ENCODE measurements at regions not wholly inside any gene's neighbourhood (a gene's known extent, or its start where the extent isn't known, plus 50 kb on each side); places are given as distances from the start of the nearest gene placed in this dataset.

DNA sequence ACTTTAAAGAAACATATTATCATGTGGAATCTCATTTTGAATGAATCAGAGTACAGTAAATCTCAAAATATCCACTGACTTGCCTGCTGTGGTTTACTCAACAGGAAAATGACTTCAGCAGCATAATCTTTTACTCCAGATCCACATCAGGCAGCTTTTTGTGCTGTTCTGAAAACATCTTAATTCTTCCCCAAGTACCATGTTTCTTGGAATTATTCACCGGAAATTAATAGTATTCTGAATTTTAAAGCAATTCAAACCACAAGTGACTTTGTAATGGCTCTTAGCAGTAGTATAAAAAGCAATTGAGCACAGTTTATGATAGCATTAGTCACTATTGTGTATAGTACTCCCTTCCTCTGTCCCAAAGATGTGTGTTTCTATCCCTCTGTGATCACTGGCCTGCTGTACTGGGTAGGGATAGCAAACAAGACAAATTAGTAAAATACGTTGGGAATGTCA is 64.2 kb upstream of the ERRFI1 start:
- no peaks in the 10 kb centered on the region for H3K9me3 ChIP-seq (ENCODE audit: low read length)
- H2AFZ ChIP-seq (ENCODE audit: low read length): no peak overlapping the region
- CTCF ChIA-PET: interaction anchor here (0.7 kb wide), 1 partner anchor 115 kb away, joined by 12 read pairs; no protein-coding TSS in a partner anchor
- H3K36me3 ChIP-seq (ENCODE audit: low read depth, low read length): no peaks in the 10 kb centered on the region
- H3K27me3 ChIP-seq (ENCODE audit: low read length): no peaks in the 10 kb centered on the region
- peaks cover 53% of the 10 kb centered on the region for H3K4me1 ChIP-seq (ENCODE audit: insufficient read depth, low read length)
- intact Hi-C loops (cut with micrococcal nuclease): loop anchor here (1.0 kb wide), 1 partner anchor 29 kb away; no protein-coding TSS in a partner anchor
- H3K79me2 ChIP-seq (ENCODE audit: low read length): 0 out of 2 replicates have a peak, but pooled peaks cover 4% of the 10 kb centered on the region
- no peaks in the 10 kb centered on the region for H4K20me1 ChIP-seq (ENCODE audit: low read length)
- DNase-seq: peak; percentile 91
- peak overlapping the region; percentile 98 for H3K27ac ChIP-seq (ENCODE audit: low read length)
- ATAC-seq: peak; percentile 90
- no TSS peak for BruUV-seq (replicated peaks)
- no peaks in the 10 kb centered on the region for H3K9me2 ChIP-seq (replicated peaks; ENCODE audit: low read length)
- H3K4me2 ChIP-seq (ENCODE audit: low read length): peak overlapping the region; percentile 46
- H3K9ac ChIP-seq (ENCODE audit: low read length): peak overlapping the region; percentile 83
- H3F3A ChIP-seq (ENCODE audit: low read length, unreplicated experiment): peaks cover 9% of the 10 kb centered on the region
- POLR2A ChIA-PET (ENCODE audit: unreplicated experiment): interaction anchor here (0.6 to 0.9 kb wide), 3 partner anchors 92 to 148 kb away, joined by 3 to 4 read pairs (median 3); no protein-coding TSS in a partner anchor
- H3K4me3 ChIP-seq (ENCODE audit: low read length): no peak overlapping the region
- TF ChIP-seq EZH2phosphoT487 (IDR thresholded peaks at IDR 0.05; ENCODE audit: borderline replicate concordance, low read length) (no peak), EZH2 (IDR thresholded peaks at IDR 0.05; ENCODE audit: low read length, unreplicated experiment) (no peak)
- TF ChIP-seq, protein P1, sequence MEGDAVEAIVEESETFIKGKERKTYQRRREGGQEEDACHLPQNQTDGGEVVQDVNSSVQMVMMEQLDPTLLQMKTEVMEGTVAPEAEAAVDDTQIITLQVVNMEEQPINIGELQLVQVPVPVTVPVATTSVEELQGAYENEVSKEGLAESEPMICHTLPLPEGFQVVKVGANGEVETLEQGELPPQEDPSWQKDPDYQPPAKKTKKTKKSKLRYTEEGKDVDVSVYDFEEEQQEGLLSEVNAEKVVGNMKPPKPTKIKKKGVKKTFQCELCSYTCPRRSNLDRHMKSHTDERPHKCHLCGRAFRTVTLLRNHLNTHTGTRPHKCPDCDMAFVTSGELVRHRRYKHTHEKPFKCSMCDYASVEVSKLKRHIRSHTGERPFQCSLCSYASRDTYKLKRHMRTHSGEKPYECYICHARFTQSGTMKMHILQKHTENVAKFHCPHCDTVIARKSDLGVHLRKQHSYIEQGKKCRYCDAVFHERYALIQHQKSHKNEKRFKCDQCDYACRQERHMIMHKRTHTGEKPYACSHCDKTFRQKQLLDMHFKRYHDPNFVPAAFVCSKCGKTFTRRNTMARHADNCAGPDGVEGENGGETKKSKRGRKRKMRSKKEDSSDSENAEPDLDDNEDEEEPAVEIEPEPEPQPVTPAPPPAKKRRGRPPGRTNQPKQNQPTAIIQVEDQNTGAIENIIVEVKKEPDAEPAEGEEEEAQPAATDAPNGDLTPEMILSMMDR (conservative IDR thresholded peaks at IDR 0.05; ENCODE audit: low read depth, low read length): no peak

DNA sequence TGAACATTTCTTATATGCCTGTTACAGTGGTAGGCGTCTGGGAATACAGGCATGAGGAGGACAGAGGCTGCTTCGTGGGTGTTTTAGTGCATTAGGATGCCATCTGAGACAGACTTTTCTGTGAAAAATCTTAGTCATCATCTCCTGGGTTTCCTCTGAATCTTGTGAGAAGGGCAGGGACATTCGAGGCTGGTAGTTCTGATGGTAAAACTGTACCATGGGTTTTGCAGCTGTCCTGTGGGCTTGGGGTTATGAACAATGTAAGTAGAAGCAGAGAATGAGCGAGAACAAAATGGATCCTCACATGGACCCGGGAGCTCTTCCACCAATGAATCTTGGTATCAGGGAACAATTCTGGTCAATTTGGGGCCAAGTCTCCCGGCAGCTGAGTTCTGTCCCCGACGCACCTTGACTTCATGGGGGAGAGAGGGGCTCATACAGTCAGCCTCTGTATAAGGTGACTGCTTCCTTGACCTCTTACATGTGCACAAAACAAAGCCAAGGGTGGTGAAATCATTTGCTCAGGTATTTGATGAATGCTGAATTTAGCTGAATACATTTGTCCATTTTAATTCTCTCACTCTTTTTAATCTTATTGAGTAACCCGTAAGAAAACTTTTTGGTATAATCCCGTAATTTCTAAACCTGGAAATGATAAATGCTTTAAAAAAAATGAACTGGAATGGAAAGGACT is 63.6 kb upstream of the ERRFI1 start:
- intact Hi-C loops (cut with micrococcal nuclease): loop anchor here (1.0 kb wide), 1 partner anchor 28 kb away; no protein-coding TSS in a partner anchor
- peaks cover 53% of the 10 kb centered on the region for H3K4me1 ChIP-seq (ENCODE audit: insufficient read depth, low read length)
- H3F3A ChIP-seq (ENCODE audit: low read length, unreplicated experiment): peaks cover 6% of the 10 kb centered on the region
- ChIA-PET CTCF (no interaction called here), POLR2A (ENCODE audit: unreplicated experiment) (interaction anchor here (0.7 to 0.9 kb wide), 2 partner anchors 93 to 149 kb away, joined by 3 read pairs; no protein-coding TSS in a partner anchor)
- H3K9me2 ChIP-seq (replicated peaks; ENCODE audit: low read length): no peaks in the 10 kb centered on the region
- no peaks in the 10 kb centered on the region for H3K9me3 ChIP-seq (ENCODE audit: low read length)
- no peaks in the 10 kb centered on the region for H3K27me3 ChIP-seq (ENCODE audit: low read length)
- no peak overlapping the region for H3K4me3 ChIP-seq (ENCODE audit: low read length)
- H2AFZ ChIP-seq (ENCODE audit: low read length): no peak overlapping the region
- TSS peak; percentile 68 for BruUV-seq (replicated peaks)
- peak; percentile 38 for DNase-seq
- TF ChIP-seq EZH2 (IDR thresholded peaks at IDR 0.05; ENCODE audit: low read length, unreplicated experiment) (no peak), EZH2phosphoT487 (IDR thresholded peaks at IDR 0.05; ENCODE audit: borderline replicate concordance, low read length) (no peak)
- TF ChIP-seq, protein P1 (conservative IDR thresholded peaks at IDR 0.05; ENCODE audit: low read depth, low read length): no peak
- H3K79me2 ChIP-seq (ENCODE audit: low read length): no peaks in the 10 kb centered on the region
- H3K4me2 ChIP-seq (ENCODE audit: low read length): peak overlapping the region; percentile 46
- H3K9ac ChIP-seq (ENCODE audit: low read length): peak overlapping the region; percentile 83
- no peaks in the 10 kb centered on the region for H3K36me3 ChIP-seq (ENCODE audit: low read depth, low read length)
- peak; percentile 8; the same call in 1 of the 2 replicates for ATAC-seq
- no peaks in the 10 kb centered on the region for H4K20me1 ChIP-seq (ENCODE audit: low read length)
- peak overlapping the region; percentile 98 for H3K27ac ChIP-seq (ENCODE audit: low read length)

DNA sequence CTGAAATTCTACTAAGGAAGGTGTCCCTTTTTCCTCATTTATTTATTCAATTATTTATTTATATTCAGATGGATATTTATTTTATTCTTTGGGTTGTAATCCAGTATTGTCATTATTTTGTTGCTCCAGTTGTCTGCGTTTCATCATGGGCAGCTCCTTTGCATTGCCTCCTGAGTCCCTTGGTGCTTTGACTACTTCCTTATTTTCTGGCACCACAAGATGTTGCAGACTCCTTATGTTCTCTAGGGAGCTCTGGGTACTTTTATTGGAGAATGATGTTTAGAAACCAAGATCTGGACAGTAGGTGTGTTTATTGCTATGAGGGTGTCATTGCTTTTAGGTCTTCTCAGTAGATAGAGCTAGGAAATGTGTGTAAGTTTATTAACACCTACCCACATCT is 59.9 kb upstream of the ERRFI1 start:
- Histone ChIP-seq H3K4me1 (ENCODE audit: insufficient read depth, low read length) (peaks cover 50% of the 10 kb centered on the region), H3K36me3 (ENCODE audit: low read depth, low read length) (no peaks in the 10 kb centered on the region), H3K9ac (ENCODE audit: low read length) (no peak overlapping the region), H3K9me2 (replicated peaks; ENCODE audit: low read length) (no peaks in the 10 kb centered on the region), H3K9me3 (ENCODE audit: low read length) (no peaks in the 10 kb centered on the region), H3K79me2 (ENCODE audit: low read length) (no peaks in the 10 kb centered on the region), H3F3A (ENCODE audit: low read length, unreplicated experiment) (peaks cover 6% of the 10 kb centered on the region), H3K4me2 (ENCODE audit: low read length) (no peak overlapping the region), H3K27ac (ENCODE audit: low read length) (no peak overlapping the region), H3K4me3 (ENCODE audit: low read length) (no peak overlapping the region), H2AFZ (ENCODE audit: low read length) (no peak overlapping the region), H4K20me1 (ENCODE audit: low read length) (no peaks in the 10 kb centered on the region), H3K27me3 (ENCODE audit: low read length) (no peaks in the 10 kb centered on the region)
- DNase-seq (no peak), ATAC-seq (no peak)
- CTCF ChIA-PET: interaction anchor here (0.6 kb wide), 1 partner anchor 69 kb away, joined by 3 read pairs; no protein-coding TSS in a partner anchor
- POLR2A ChIA-PET (ENCODE audit: unreplicated experiment): no interaction called here
- TF ChIP-seq EZH2phosphoT487 (IDR thresholded peaks at IDR 0.05; ENCODE audit: borderline replicate concordance, low read length): no peak
- TF ChIP-seq, protein P1 (conservative IDR thresholded peaks at IDR 0.05; ENCODE audit: low read depth, low read length): no peak
- no peak for TF ChIP-seq EZH2 (IDR thresholded peaks at IDR 0.05; ENCODE audit: low read length, unreplicated experiment)
- intact Hi-C loops (cut with micrococcal nuclease): no loop called here
- no TSS peak for BruUV-seq (replicated peaks)
